ENCODE measurements at regions not wholly inside any gene's neighbourhood (a gene's known extent, or its start where the extent isn't known, plus 50 kb on each side); places are given as distances from the start of the nearest gene placed in this dataset.

DNA sequence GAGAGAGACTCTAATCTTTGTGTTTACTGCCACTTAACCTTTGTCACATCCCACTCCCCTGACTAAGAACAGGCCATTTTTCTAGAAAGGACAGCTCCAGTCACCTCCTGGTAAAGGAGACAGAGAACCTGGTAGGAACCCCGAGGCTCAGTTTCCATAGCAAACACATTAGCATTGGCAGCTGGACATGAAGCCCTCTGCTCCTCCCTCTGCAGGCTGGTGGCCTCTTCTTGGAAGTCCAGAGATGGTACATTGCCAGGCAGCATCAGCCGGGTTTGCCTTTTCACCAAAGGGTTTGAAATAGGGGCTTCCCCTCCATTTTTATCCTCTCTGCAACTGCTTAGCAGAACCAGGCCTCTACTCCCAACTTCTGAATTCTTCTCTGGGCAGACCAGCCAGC, 213.4 kb upstream of the SEMA6D start:
- intact Hi-C loops (cut with DNase I) = no loop called here
- H3K36me3 ChIP-seq = no peaks in the 10 kb centered on the region
- TF ChIP-seq, protein P1, sequence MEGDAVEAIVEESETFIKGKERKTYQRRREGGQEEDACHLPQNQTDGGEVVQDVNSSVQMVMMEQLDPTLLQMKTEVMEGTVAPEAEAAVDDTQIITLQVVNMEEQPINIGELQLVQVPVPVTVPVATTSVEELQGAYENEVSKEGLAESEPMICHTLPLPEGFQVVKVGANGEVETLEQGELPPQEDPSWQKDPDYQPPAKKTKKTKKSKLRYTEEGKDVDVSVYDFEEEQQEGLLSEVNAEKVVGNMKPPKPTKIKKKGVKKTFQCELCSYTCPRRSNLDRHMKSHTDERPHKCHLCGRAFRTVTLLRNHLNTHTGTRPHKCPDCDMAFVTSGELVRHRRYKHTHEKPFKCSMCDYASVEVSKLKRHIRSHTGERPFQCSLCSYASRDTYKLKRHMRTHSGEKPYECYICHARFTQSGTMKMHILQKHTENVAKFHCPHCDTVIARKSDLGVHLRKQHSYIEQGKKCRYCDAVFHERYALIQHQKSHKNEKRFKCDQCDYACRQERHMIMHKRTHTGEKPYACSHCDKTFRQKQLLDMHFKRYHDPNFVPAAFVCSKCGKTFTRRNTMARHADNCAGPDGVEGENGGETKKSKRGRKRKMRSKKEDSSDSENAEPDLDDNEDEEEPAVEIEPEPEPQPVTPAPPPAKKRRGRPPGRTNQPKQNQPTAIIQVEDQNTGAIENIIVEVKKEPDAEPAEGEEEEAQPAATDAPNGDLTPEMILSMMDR (IDR thresholded peaks at IDR 0.05) = no peak
- H3K4me3 ChIP-seq = no peak overlapping the region
- no peaks in the 10 kb centered on the region for H3K9me3 ChIP-seq
- no peaks in the 10 kb centered on the region for H3K27me3 ChIP-seq
- no peak overlapping the region for H3K27ac ChIP-seq
- H3K4me1 ChIP-seq = peaks cover 4 to 15% of the 10 kb centered on the region in 2 donors
- no peak for DNase-seq (ENCODE audit: low spot score in 2 of 2)

DNA sequence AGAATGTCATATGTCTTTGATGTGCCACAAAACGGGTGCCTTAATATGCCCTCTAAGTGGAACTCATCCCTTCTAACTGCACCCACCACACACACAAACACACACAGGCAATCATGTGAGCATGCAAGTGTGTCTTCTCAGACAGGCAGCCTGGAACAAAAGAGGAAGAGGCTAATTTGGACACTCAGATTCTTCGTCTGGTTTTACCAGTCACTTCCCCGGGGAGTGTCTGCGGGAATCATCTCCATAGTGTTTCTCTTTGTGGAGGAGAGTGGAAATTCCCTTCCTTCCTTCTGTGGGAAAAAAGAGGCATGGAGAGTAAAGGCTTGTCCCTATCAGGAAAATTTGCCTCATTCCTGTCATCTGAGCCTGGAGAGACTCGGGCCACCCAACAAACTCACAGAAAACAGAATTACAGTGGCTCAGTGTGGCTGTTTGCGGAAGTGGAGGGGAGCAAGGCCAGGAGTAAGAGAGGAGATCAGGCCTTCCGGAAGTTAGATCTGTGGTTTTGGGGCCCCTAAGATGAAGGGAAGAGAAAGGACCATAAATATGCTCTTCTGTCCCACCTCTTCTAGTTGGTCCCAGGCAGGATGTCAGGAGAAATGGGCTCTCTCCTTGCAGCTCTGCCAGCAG, 212.6 kb upstream of the SEMA6D start:
- Histone ChIP-seq H3K9me3 (no peaks in the 10 kb centered on the region), H3K36me3 (no peaks in the 10 kb centered on the region), H3K4me3 (no peak overlapping the region), H3K27ac (no peak overlapping the region), H3K4me1 (peaks cover 4 to 15% of the 10 kb centered on the region in 2 donors), H3K27me3 (no peaks in the 10 kb centered on the region)
- intact Hi-C loops (cut with DNase I) = no loop called here
- TF ChIP-seq, protein P1 (IDR thresholded peaks at IDR 0.05) = no peak
- no peak for DNase-seq (ENCODE audit: low spot score in 2 of 2)

DNA sequence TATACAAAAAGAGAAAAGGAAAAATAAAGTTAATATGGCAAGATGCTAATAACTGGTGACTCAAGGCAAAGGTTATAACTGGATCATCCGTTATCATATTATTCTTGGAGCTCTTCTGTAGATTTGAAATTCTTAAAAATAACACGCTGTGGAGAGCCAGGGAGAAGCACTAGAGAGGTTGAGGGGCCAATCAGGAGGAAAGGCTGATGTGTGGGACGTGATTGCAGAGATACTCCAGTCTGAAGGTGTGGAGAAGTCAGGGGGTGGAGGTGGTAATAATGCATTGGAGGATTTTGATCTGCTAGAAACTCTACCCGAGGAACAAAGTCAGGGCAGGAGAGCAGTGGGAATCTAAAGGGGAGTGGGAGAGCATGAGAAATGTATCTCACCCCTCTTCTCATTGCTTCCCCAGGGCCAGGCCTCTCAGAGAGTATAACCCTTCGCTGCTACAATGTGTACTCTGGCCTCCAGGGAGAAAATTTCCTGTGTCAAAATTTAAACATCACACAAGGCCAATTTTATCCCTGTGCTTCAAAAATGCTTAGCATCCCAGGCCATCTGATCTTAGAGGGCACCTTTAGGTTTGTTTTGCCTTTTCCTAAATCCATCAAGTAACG, 211.5 kb upstream of the SEMA6D start:
- H3K4me1 ChIP-seq = peaks cover 4 to 15% of the 10 kb centered on the region in 2 donors
- no peak for DNase-seq (ENCODE audit: low spot score in 2 of 2)
- H3K4me3 ChIP-seq = peak overlapping the region in 1 of 2 donors; percentile 19
- no peaks in the 10 kb centered on the region for H3K9me3 ChIP-seq
- H3K36me3 ChIP-seq = no peaks in the 10 kb centered on the region
- no peaks in the 10 kb centered on the region for H3K27me3 ChIP-seq
- peak overlapping the region; percentile 38 to 60 for H3K27ac ChIP-seq
- TF ChIP-seq, protein P1 (IDR thresholded peaks at IDR 0.05) = no peak
- intact Hi-C loops (cut with DNase I) = no loop called here

DNA sequence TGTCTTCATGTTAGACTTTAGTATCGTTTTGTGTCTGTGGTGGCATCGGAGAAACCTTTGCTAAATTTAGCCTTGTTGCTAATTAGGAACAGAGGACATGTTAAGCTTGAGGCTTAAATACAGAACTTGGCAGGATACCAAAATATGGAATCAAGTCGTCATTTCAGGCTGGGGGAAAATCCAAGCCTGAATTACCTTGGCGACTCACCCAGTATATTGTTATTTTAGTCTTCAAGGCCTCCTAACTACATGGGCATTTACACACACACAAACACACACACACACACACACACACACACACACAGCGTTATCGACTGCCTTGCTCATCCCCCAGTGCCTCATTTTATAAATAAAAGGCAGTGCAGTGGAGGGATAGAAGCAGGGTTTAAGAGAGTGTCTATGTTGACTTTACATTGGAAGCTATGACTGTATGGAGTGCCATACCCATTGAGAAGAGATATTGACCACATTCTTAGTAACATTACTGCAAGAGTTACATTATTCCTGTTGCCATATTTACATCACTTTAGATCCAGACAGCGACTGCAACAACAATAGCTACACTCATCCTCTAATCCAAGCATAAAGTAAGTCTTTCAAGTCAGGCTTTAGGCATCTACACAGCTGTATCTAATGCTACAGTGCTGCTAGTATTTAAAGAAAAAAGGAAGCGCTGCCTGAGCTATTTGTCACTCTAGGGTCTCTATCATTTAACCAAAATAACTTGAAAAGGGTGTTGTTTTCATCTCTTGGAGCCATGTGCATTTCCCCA, 210.8 kb upstream of the SEMA6D start:
- H3K27me3 ChIP-seq = no peaks in the 10 kb centered on the region
- no peaks in the 10 kb centered on the region for H3K9me3 ChIP-seq
- TF ChIP-seq, protein P1 (IDR thresholded peaks at IDR 0.05) = no peak
- no peaks in the 10 kb centered on the region for H3K36me3 ChIP-seq
- peak overlapping the region; percentile 38 to 60 for H3K27ac ChIP-seq
- H3K4me1 ChIP-seq = peaks cover 4 to 15% of the 10 kb centered on the region in 2 donors
- no peak for DNase-seq (ENCODE audit: low spot score in 2 of 2)
- intact Hi-C loops (cut with DNase I) = no loop called here
- H3K4me3 ChIP-seq = peak overlapping the region in 1 of 2 donors; percentile 19

DNA sequence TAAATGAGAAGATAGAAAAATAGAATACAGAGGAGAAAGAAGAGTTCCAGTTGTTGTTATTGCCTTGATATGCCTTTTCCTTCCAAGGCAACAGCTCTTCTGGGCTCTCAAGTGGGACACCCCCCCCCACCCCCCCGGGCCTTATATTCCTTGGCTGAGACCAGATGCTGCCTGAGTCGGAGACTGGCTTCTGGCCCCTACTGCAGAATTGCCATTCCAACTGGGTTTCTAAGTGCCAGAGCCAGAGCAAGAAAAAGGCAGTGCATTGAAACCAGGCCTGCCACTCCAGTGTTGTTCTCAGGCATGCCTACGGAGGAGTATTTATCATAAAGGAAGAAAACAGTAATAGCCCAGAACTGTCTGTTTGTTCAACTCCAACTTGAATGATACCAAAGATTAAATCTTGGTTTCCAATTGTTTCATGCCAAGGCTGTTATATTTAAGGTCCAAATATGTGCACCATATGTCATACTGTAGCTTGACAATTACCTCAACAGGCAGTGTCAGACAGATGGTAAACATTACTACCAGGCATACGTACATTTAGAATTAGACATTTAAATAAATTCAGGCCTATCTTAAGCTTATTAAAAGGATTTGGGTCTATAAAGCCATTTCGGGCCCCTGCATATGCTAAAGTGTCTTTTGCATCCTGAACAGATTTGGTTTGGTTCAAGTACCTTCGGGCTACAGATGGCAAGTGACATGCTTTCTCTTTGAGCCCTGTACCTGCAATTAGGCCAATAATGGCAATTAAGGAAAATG, 209.9 kb upstream of the SEMA6D start:
- no peaks in the 10 kb centered on the region for H3K9me3 ChIP-seq
- no peak for DNase-seq (ENCODE audit: low spot score in 2 of 2)

More for the DNA sequence above, 209.9 kb upstream of the SEMA6D start:
- intact Hi-C loops (cut with DNase I) = no loop called here
- Histone ChIP-seq H3K4me3 (no peak overlapping the region), H3K36me3 (no peaks in the 10 kb centered on the region), H3K27me3 (no peaks in the 10 kb centered on the region), H3K27ac (no peak overlapping the region), H3K4me1 (peaks cover 4 to 15% of the 10 kb centered on the region in 2 donors)
- TF ChIP-seq, protein P1 (IDR thresholded peaks at IDR 0.05) = no peak
